B cell (primary cell): ENCODE measurements at regions not wholly inside any gene's neighbourhood (a gene's known extent, or its start where the extent isn't known, plus 50 kb on each side); places are given as distances from the start of the nearest gene placed in this dataset.

Source experiments
- ATAC-seq: fragments of 200-7000 bp; cut with Tn5 transposase; one replicate; pipeline ENCODE4 v1.10.0; 2021; ENCODE audit warnings: low read depth, mild to moderate bottlenecking, moderate number of reproducible peaks, moderate library complexity
- CTCF ChIA-PET: fragments of 350-600 bp; sonication (Branson Sonifier 250); formaldehyde crosslinking; loops from one replicate; lab custom pipeline; 2021; ENCODE audit warnings: antibody characterized with exemption, inconsistent platforms; lab: Charles Lee
- POLR2A ChIA-PET: fragments of 350-600 bp; sonication (Branson Sonifier 250); formaldehyde crosslinking; loops from one replicate; lab custom pipeline; 2021; ENCODE audit warnings: antibody characterized with exemption; lab: Charles Lee
- DNase-seq: peaks from one replicate; pipeline ENCODE4 v3.0.0; 2013
- H2AFZ ChIP-seq: 2 replicates; pipeline ENCODE4 v1.6.1; 2012; ENCODE audit warnings: mild to moderate bottlenecking, low read depth, low read length; ENCODE audit not compliant: insufficient read depth, poor library complexity, severe bottlenecking
- H3K27ac ChIP-seq, 2 donors: 1 replicate in 1 of 2; 2 replicates in 1 of 2; pipeline ENCODE4 v1.5.1; 2012 to 2013; ENCODE audit warnings: low read length in 2 of 2, mild to moderate bottlenecking in 2 of 2, moderate library complexity in 1 of 2
- H3K27me3 ChIP-seq, 4 experiments: fragments of 200-600 bp in 1 of 4; sonication (generic) in 1 of 4; replicated peaks in 1 of 4; 1 replicate in 2 of 4; 2 replicates in 2 of 4; pipeline versions ENCODE4 v1.6.1 to v1.7.0; 2013 to 2016; ENCODE audit warnings: low read length in 3 of 4, mild to moderate bottlenecking in 2 of 4, mixed read lengths in 1 of 4, moderate library complexity in 1 of 4; ENCODE audit not compliant: insufficient read depth in 4 of 4, control insufficient read depth in 3 of 4; ENCODE audit errors: control extremely low read depth in 1 of 4
- H3K36me3 ChIP-seq, 2 experiments: replicated peaks in 1 of 2; 1 replicate in 1 of 2; 2 replicates in 1 of 2; pipeline versions ENCODE4 v1.6.1 to v1.7.1; 2013; ENCODE audit warnings: low read length in 1 of 2; ENCODE audit not compliant: insufficient read depth in 2 of 2, control insufficient read depth in 1 of 2; ENCODE audit errors: control extremely low read depth in 1 of 2, extremely low read depth in 1 of 2
- H3K4me1 ChIP-seq, 2 donors: fragments of 200-600 bp in 1 of 2; sonication (generic) in 1 of 2; 1 replicate in 1 of 2; 2 replicates in 1 of 2; pipeline versions ENCODE4 v1.5.1 to v1.6.1; 2013 to 2017; ENCODE audit warnings: low read length in 2 of 2; ENCODE audit not compliant: control insufficient read depth in 2 of 2, insufficient read depth in 2 of 2
- H3K4me2 ChIP-seq: replicated peaks from 2 replicates; pipeline ENCODE3; 2012; ENCODE audit warnings: mild to moderate bottlenecking, low read depth, low read length; ENCODE audit not compliant: poor library complexity, severe bottlenecking
- H3K4me3 ChIP-seq, 5 experiments: fragments of 200-600 bp in 1 of 5; sonication (generic) in 1 of 5; 1 replicate in 3 of 5; 2 replicates in 2 of 5; pipeline versions ENCODE4 v1.5.1 to v1.7.0; 2011 to 2016; ENCODE audit warnings: low read length in 4 of 5, mild to moderate bottlenecking in 4 of 5, low read depth in 2 of 5, control low read depth in 1 of 5, moderate library complexity in 1 of 5; ENCODE audit not compliant: insufficient read depth in 1 of 5; ENCODE audit errors: control extremely low read depth in 1 of 5, extremely low read depth in 1 of 5
- H3K79me2 ChIP-seq: fragments of 200-600 bp; sonication (generic); one replicate; pipeline ENCODE4 v1.6.0; 2016; ENCODE audit warnings: low read length; ENCODE audit not compliant: control insufficient read depth, insufficient read depth
- H3K9ac ChIP-seq: fragments of 200-600 bp; sonication (generic); 2 replicates; pipeline ENCODE4 v1.6.1; 2017; ENCODE audit warnings: mild to moderate bottlenecking, low read length, moderate library complexity
- H3K9me3 ChIP-seq, 3 donors: one replicate each; pipeline versions ENCODE4 v1.6.1 to v1.7.1; 2013; ENCODE audit warnings: low read length in 2 of 3; ENCODE audit not compliant: control insufficient read depth in 2 of 3, insufficient read depth in 1 of 3; ENCODE audit errors: control extremely low read depth in 1 of 3
- H4K20me1 ChIP-seq: 2 replicates; pipeline ENCODE4 v1.6.0; 2012; ENCODE audit warnings: mild to moderate bottlenecking, low read length; ENCODE audit not compliant: insufficient read depth, control insufficient read depth, poor library complexity, severe bottlenecking
- H3K27ac Mint-ChIP-seq: one replicate; pipeline ENCODE4 v1.8.0; 2021; ENCODE audit warnings: mixed read lengths
- H3K27me3 Mint-ChIP-seq: one replicate; pipeline ENCODE4 v1.8.0; 2021; ENCODE audit warnings: mixed read lengths
- H3K4me1 Mint-ChIP-seq: one replicate; pipeline ENCODE4 v1.8.0; 2021; ENCODE audit warnings: mixed read lengths
- H3K4me3 Mint-ChIP-seq: one replicate; pipeline ENCODE4 v1.8.0; 2021; ENCODE audit warnings: mixed read lengths
- H3K9me3 Mint-ChIP-seq: one replicate; pipeline ENCODE4 v1.8.0; 2022; ENCODE audit warnings: mixed read lengths; ENCODE audit not compliant: insufficient read depth
- EZH2 ChIP-seq: IDR thresholded peaks from 2 replicates; pipeline ENCODE4 v1.6.1; 2012; ENCODE audit warnings: borderline replicate concordance, low read depth, mild to moderate bottlenecking, moderate library complexity, low read length; ENCODE audit not compliant: insufficient read depth, poor library complexity, severe bottlenecking
- WGBS: methylation state at CpG from one replicate; pipeline ENCODE4 v1.1.5; 2013; ENCODE audit warnings: missing lambda C conversion rate; ENCODE audit not compliant: insufficient coverage; 5-methylcytosine and 5-hydroxymethylcytosine counted together
- intact Hi-C: fragments of 100-400 bp; cut with micrococcal nuclease; formaldehyde crosslinking; loops from one replicate; pipeline ENCODE4 v1.10.0; 2022
- TF ChIP-seq, protein P1 (sequence below): fragments of 200-600 bp; IDR thresholded peaks from one replicate; pipeline ENCODE4 v1.8.0; 2022; ENCODE audit warnings: antibody characterized with exemption, mild to moderate bottlenecking

DNA sequence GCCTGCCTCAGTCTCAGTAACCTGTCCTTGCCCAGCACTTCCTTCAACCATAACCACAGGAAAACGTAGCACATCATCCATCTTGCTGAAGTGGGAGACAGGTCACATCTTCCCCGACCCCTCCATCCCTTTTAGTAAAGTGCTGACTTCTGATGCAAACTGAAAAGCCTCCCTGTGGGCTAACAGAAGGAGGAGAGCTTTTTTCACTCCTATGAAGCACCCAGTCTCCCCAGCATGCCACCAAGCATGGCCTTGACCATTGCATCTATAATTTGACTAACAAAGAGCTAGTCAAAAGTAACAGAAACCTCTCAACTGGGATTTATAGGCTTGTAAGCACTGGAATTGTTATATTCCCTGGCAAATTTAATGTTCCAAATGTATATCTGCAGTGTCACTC, 288.9 kb upstream of the IRAK1BP1 start:
- Mint-ChIP-seq H3K27me3 (no peaks in the 10 kb centered on the region), H3K4me3 (no peak overlapping the region), H3K9me3 (peaks cover 2% of the 10 kb centered on the region), H3K4me1 (no peaks in the 10 kb centered on the region), H3K27ac (no peak overlapping the region)
- ATAC-seq (no peak), DNase-seq (no peak)
- H3K4me3 ChIP-seq, result no peak overlapping the region
- no peaks in the 10 kb centered on the region for H4K20me1 ChIP-seq
- no peaks in the 10 kb centered on the region for H3K36me3 ChIP-seq
- no peaks in the 10 kb centered on the region for H3K27me3 ChIP-seq
- no peaks in the 10 kb centered on the region for H3K9me3 ChIP-seq
- no peak overlapping the region for H3K27ac ChIP-seq
- H3K4me2 ChIP-seq, result no peak overlapping the region
- H2AFZ ChIP-seq, result no peak overlapping the region
- intact Hi-C loops, result no loop called here
- H3K79me2 ChIP-seq, result no peaks in the 10 kb centered on the region
- no peaks in the 10 kb centered on the region for H3K4me1 ChIP-seq
- no peak overlapping the region for H3K9ac ChIP-seq
- TF ChIP-seq, protein P1, sequence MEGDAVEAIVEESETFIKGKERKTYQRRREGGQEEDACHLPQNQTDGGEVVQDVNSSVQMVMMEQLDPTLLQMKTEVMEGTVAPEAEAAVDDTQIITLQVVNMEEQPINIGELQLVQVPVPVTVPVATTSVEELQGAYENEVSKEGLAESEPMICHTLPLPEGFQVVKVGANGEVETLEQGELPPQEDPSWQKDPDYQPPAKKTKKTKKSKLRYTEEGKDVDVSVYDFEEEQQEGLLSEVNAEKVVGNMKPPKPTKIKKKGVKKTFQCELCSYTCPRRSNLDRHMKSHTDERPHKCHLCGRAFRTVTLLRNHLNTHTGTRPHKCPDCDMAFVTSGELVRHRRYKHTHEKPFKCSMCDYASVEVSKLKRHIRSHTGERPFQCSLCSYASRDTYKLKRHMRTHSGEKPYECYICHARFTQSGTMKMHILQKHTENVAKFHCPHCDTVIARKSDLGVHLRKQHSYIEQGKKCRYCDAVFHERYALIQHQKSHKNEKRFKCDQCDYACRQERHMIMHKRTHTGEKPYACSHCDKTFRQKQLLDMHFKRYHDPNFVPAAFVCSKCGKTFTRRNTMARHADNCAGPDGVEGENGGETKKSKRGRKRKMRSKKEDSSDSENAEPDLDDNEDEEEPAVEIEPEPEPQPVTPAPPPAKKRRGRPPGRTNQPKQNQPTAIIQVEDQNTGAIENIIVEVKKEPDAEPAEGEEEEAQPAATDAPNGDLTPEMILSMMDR, result no peak
- no peak for TF ChIP-seq EZH2
- POLR2A ChIA-PET, result no interaction called here
- WGBS, result 55% methylated on average over 2 of the region's 2 CpGs
- CTCF ChIA-PET, result no interaction called here

DNA sequence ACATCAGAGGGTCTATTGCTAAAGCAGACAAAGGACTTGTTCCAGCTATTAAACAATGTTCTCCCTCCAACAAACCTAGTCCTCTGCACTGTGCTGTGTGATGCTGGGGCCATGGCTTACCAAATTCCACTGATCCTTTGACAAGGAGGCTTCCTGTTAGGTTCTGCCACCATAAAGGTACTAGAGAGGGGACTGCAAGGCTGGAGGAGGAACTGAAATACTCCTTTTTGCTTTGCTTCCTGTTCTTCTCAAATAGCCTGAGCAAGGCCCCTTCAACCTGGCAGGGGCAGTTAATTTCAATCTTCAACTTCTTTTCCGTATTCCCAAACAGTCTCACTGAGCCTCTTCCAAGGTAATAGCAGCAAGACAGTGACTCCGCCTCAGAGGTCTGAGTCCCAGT, 286.4 kb upstream of the IRAK1BP1 start:
- H3K79me2 ChIP-seq, result no peaks in the 10 kb centered on the region
- intact Hi-C loops, result no loop called here
- no peaks in the 10 kb centered on the region for H3K9me3 ChIP-seq
- Mint-ChIP-seq H3K4me3 (no peak overlapping the region), H3K27ac (no peak overlapping the region), H3K9me3 (no peaks in the 10 kb centered on the region), H3K27me3 (no peaks in the 10 kb centered on the region), H3K4me1 (no peaks in the 10 kb centered on the region)
- no peaks in the 10 kb centered on the region for H3K27me3 ChIP-seq
- H4K20me1 ChIP-seq, result no peaks in the 10 kb centered on the region
- H3K36me3 ChIP-seq, result no peaks in the 10 kb centered on the region
- no peak overlapping the region for H3K4me2 ChIP-seq
- WGBS, result 50% methylated on average over 2 of the region's 2 CpGs
- H3K27ac ChIP-seq, result no peak overlapping the region
- ChIA-PET CTCF (no interaction called here), POLR2A (no interaction called here)
- H3K4me1 ChIP-seq, result no peaks in the 10 kb centered on the region
- no peak overlapping the region for H3K4me3 ChIP-seq
- DNase-seq, result no peak
- no peak overlapping the region for H3K9ac ChIP-seq
- no peak for ATAC-seq
- TF ChIP-seq, protein P1, result no peak
- no peak for TF ChIP-seq EZH2
- no peak overlapping the region for H2AFZ ChIP-seq
